Karpas-422 (cell line): ENCODE measurements at regions not wholly inside any gene's neighbourhood (a gene's known extent, or its start where the extent isn't known, plus 50 kb on each side); places are given as distances from the start of the nearest gene placed in this dataset.
"Not testable (repeated sequence)": the region's sequence is repeated elsewhere in the genome, so short reads cannot be mapped to it uniquely, and the experiment has no call there.

Experiments used
- DNase-seq: peaks from one replicate; pipeline ENCODE4 v3.0.0-alpha.2; 2015
- H2AFZ ChIP-seq: fragments of 200-600 bp; sonication (generic); 2 replicates; pipeline ENCODE4 v1.6.1; 2014; ENCODE audit warnings: antibody characterized with exemption, low read length, mixed read lengths
- H3K27ac ChIP-seq: fragments of 200-600 bp; sonication (generic); 2 replicates; pipeline ENCODE4 v1.5.1; 2014; ENCODE audit warnings: mild to moderate bottlenecking, low read length, moderate library complexity
- H3K27me3 ChIP-seq: fragments of 200-600 bp; sonication (generic); 2 replicates; pipeline ENCODE4 v1.6.1; 2014; ENCODE audit warnings: low read length, mixed read lengths
- H3K36me3 ChIP-seq: fragments of 200-600 bp; sonication (generic); 2 replicates; pipeline ENCODE4 v1.6.1; 2014; ENCODE audit warnings: low read length, mixed read lengths; ENCODE audit not compliant: insufficient read depth
- H3K4me1 ChIP-seq: fragments of 200-600 bp; sonication (generic); 2 replicates; pipeline ENCODE4 v1.6.1; 2014; ENCODE audit warnings: mild to moderate bottlenecking, low read length, mixed read lengths
- H3K4me2 ChIP-seq: fragments of 200-600 bp; sonication (generic); 2 replicates; pipeline ENCODE4 v1.6.1; 2014; ENCODE audit warnings: low read length, low read depth, mild to moderate bottlenecking; ENCODE audit not compliant: poor library complexity, severe bottlenecking
- H3K4me3 ChIP-seq: fragments of 200-600 bp; sonication (generic); 2 replicates; pipeline ENCODE4 v1.5.1; 2014; ENCODE audit warnings: mild to moderate bottlenecking, antibody characterized with exemption, low read length, mixed read lengths
- H3K79me2 ChIP-seq: fragments of 200-600 bp; sonication (generic); 2 replicates; pipeline ENCODE4 v1.6.1; 2014; ENCODE audit warnings: mild to moderate bottlenecking, low read length, mixed read lengths
- H3K9ac ChIP-seq: fragments of 200-600 bp; sonication (generic); 2 replicates; pipeline ENCODE4 v1.6.0; 2014; ENCODE audit warnings: low read length
- H3K9me2 ChIP-seq: fragments of 200-600 bp; sonication (generic), shearing (Covaris generic); replicated peaks from 2 replicates; pipeline ENCODE4 v1.6.0; 2014; ENCODE audit warnings: mild to moderate bottlenecking, low read length, moderate library complexity; ENCODE audit not compliant: insufficient read depth
- H3K9me3 ChIP-seq: fragments of 300-700, 200-600 bp; sonication (generic); 2 replicates; pipeline ENCODE4 v1.6.1; 2014; ENCODE audit warnings: low read length, mixed read lengths
- H4K20me1 ChIP-seq: fragments of 200-600 bp; sonication (generic); 2 replicates; pipeline ENCODE4 v1.6.1; 2014; ENCODE audit warnings: mild to moderate bottlenecking, antibody characterized with exemption, low read length, low read depth; ENCODE audit not compliant: insufficient read depth

DNA sequence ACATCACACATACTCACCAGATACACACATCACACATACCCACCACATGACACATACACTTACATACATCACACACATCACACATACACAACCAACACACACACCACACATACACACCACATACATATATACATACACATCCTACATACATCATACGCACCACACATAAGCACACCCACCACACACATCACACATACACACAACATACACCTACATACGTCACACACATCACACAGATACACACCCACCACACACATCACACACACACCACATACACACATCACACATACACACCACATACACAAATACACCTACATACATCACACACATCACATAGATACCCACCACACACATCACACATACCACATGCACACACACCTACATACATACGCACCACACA, 158.4 kb downstream of the NDUFA10 start:
- no peaks in the 10 kb centered on the region for H3K27me3 ChIP-seq
- no peaks in the 10 kb centered on the region for H3K79me2 ChIP-seq
- H3K4me2 ChIP-seq: no peak overlapping the region
- no peaks in the 10 kb centered on the region for H3K9me2 ChIP-seq
- DNase-seq: no peak
- H4K20me1 ChIP-seq: no peaks in the 10 kb centered on the region
- H3K36me3 ChIP-seq: no peaks in the 10 kb centered on the region
- no peak overlapping the region for H3K27ac ChIP-seq
- H3K9me3 ChIP-seq: peaks cover 29% of the 10 kb centered on the region
- no peak overlapping the region for H3K4me3 ChIP-seq
- H2AFZ ChIP-seq: no peak overlapping the region
- H3K9ac ChIP-seq: no peak overlapping the region
- no peaks in the 10 kb centered on the region for H3K4me1 ChIP-seq

DNA sequence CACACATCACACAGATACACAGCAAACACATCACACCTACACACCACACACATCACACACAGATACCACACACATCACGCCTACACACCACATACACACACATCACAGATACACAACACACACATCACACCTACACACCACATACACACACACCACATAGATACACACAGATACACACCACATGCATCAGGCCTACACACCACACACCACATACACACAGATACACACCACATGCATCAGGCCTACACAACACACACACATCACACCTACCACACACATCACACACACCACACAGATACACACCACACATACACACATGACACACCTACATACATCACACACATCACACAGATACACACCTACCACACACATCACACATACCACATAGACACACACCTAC, 158.8 kb downstream of the NDUFA10 start:
- peaks cover 29% of the 10 kb centered on the region for H3K9me3 ChIP-seq
- no peaks in the 10 kb centered on the region for H3K36me3 ChIP-seq
- H3K27me3 ChIP-seq: no peaks in the 10 kb centered on the region
- H3K27ac ChIP-seq: no peak overlapping the region
- no peaks in the 10 kb centered on the region for H3K79me2 ChIP-seq
- no peak overlapping the region for H3K4me2 ChIP-seq
- no peak for DNase-seq
- no peak overlapping the region for H3K9ac ChIP-seq
- no peak overlapping the region for H3K4me3 ChIP-seq
- H3K4me1 ChIP-seq: no peaks in the 10 kb centered on the region
- H2AFZ ChIP-seq: no peak overlapping the region
- H4K20me1 ChIP-seq: no peaks in the 10 kb centered on the region
- H3K9me2 ChIP-seq: no peaks in the 10 kb centered on the region

DNA sequence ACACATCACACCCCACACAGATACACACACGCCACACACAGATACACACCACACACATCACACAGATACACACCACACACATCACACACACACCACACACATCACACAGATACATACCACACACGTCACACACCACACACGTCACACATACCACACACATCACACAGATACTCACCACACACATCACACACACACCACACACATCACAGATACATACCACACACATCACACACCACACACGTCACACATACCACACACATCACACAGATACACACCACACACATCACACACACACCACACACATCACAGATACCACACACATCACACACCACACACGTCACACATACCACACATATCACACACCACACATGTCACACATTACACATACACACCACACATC, 159.3 kb downstream of the NDUFA10 start:
- H3K36me3 ChIP-seq, H3K4me1 ChIP-seq, DNase-seq, H3K27ac ChIP-seq, H4K20me1 ChIP-seq, H2AFZ ChIP-seq, H3K79me2 ChIP-seq, H3K9me2 ChIP-seq, H3K4me2 ChIP-seq, H3K9ac ChIP-seq, H3K27me3 ChIP-seq, H3K4me3 ChIP-seq: not testable (repeated sequence)
- peaks cover 29% of the 10 kb centered on the region for H3K9me3 ChIP-seq

DNA sequence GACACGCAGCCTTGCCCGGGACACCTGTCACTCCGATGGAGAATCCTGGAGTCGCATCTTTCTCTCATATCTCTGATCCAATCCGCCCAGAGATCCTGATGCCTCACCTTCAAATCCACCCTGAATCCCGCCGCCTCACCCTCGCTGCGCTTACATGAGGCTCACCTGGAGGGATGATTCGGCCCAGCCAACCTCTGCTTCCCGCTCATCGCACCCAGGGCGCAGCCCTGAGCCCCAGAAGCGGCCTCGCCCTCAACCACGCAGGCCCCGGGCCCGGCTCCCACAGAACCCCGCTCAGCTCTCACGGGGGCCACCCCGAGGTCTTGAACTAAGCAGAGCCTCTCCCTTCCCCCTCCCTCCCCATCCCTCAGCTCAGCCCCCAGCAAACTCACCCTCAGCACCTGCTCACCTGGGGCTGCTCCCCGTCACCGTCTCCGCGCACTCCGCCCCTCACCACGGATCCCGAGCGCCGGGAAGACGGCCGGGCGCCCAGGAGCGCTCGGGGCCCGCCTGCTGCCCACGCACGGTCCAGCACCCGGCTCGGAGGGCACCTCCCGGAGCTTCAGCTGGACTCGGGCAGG, 160.0 kb downstream of the NDUFA10 start:
- no peak for DNase-seq
- peaks cover 29% of the 10 kb centered on the region for H3K9me3 ChIP-seq
- no peaks in the 10 kb centered on the region for H4K20me1 ChIP-seq
- H3K9me2 ChIP-seq: no peaks in the 10 kb centered on the region
- no peak overlapping the region for H3K4me2 ChIP-seq
- no peak overlapping the region for H2AFZ ChIP-seq
- no peaks in the 10 kb centered on the region for H3K36me3 ChIP-seq
- no peaks in the 10 kb centered on the region for H3K27me3 ChIP-seq
- H3K4me1 ChIP-seq: no peaks in the 10 kb centered on the region
- no peak overlapping the region for H3K4me3 ChIP-seq
- H3K79me2 ChIP-seq: no peaks in the 10 kb centered on the region
- H3K9ac ChIP-seq: no peak overlapping the region
- no peak overlapping the region for H3K27ac ChIP-seq

DNA sequence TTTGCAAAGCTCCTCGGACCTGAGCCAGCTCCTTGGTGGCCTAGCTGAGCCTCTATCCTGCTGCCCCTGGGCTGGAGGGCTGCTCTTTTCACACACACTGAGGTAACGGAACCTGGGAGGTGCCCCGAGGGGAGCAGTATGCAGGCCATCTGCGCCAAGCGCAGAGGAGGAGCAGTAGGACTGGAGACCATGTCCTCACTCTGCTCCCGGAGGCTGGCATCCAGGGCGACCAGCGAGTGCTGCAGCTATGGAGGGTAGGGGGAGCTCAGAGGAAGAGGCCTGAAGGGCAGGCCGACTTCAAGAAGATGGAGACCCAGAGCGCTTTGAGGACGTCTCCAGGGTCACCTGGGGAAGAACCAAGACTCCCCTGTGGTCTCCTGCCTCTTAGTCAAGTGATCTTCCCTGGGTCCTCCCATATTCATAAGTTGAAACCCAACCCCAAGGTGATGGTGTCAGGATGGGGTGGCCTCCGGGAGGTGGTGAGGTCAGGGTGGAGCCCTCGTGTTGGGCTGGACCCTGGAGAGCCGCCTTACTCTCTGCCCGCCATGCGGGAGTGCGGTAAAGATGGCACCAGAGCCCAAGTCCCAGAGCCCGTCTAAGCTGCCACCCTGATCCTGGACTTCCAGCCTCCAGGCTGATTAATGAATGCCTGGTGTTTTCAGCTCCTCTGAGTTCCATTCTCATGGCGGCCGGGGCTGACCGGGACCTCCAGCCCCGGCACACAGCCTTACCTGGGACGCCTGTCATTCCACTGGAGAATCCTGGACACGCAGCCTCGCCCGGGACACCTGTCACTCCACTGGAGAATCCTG, 160.7 kb downstream of the NDUFA10 start:
- H3K4me2 ChIP-seq: no peak overlapping the region
- H3K79me2 ChIP-seq: no peaks in the 10 kb centered on the region
- no peak for DNase-seq
- no peak overlapping the region for H3K9ac ChIP-seq
- H3K4me3 ChIP-seq: no peak overlapping the region
- H4K20me1 ChIP-seq: no peaks in the 10 kb centered on the region
- no peaks in the 10 kb centered on the region for H3K36me3 ChIP-seq
- no peaks in the 10 kb centered on the region for H3K27me3 ChIP-seq
- no peak overlapping the region for H2AFZ ChIP-seq
- H3K27ac ChIP-seq: no peak overlapping the region
- no peaks in the 10 kb centered on the region for H3K4me1 ChIP-seq
- no peaks in the 10 kb centered on the region for H3K9me2 ChIP-seq
- peaks cover 29% of the 10 kb centered on the region for H3K9me3 ChIP-seq

DNA sequence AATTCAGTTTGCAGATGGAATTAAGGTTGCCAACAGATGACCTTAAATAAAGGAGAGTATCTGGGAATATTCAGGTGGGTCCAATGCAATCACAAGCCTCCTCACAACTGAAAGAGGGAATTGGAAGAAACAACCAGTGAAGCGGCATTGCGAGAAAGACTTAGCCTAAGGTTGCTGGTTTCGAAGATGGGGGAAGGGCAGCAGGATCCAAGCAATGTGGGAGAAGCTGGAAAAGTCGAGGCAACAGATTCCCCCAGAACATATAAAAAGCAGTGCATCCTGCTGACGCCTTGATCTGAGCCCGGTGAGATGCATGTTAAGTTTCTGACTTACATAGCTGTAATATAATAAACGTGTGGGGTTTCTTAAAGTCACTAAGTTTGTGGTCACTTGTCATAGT, 162.5 kb downstream of the NDUFA10 start:
- no peak for DNase-seq
- Histone ChIP-seq H3K4me2 (no peak overlapping the region), H3K4me3 (no peak overlapping the region), H3K27ac (no peak overlapping the region), H4K20me1 (no peaks in the 10 kb centered on the region), H3K4me1 (no peaks in the 10 kb centered on the region), H3K36me3 (no peaks in the 10 kb centered on the region), H3K27me3 (no peaks in the 10 kb centered on the region), H3K9ac (no peak overlapping the region), H3K9me2 (no peaks in the 10 kb centered on the region), H3K79me2 (no peaks in the 10 kb centered on the region), H3K9me3 (peaks cover 18% of the 10 kb centered on the region), H2AFZ (no peak overlapping the region)

DNA sequence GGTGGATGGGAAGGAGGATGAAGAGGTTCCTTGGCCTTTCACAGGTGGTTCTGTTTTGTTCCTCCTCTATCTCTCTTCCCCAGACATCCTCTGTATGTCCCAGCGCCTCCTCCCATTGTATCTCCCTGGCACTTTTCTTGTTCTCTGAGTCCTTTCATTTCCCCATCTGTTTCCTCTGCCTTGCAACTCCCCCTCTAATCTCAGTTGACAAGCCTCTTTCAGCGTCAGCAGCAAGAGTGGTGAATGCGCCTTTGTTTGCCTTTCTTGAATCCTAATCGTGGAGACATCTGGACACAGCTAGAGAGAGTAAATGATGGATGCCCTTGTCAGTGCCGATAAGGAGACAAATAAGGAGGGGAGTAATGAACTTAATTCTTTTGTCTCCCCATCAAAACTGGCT, 167.0 kb downstream of the NDUFA10 start:
- Histone ChIP-seq H3K4me1 (no peaks in the 10 kb centered on the region), H4K20me1 (no peaks in the 10 kb centered on the region), H3K9me3 (no peaks in the 10 kb centered on the region), H3K27ac (no peak overlapping the region), H3K36me3 (no peaks in the 10 kb centered on the region), H3K9ac (no peak overlapping the region), H3K4me3 (no peak overlapping the region), H3K27me3 (no peaks in the 10 kb centered on the region), H2AFZ (no peak overlapping the region), H3K79me2 (no peaks in the 10 kb centered on the region), H3K4me2 (no peak overlapping the region), H3K9me2 (no peaks in the 10 kb centered on the region)
- DNase-seq: no peak

DNA sequence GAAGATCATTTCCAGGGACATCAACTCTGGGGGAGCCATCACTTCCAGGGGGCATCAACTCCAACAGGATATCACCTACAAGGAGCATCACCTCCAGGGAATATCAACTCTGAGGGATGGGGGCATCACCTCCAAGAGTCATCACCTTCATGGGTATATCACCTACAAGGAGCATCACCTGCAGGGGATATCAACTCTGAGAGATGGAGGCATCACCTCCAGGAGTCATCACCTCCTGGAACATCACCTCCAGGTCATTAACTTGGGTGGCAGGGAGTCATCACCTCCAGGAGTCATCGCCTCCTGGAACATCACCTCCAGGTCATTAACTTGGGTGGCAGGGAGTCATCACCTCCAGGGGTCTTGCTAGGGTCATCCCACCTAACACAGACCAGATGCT, 167.6 kb downstream of the NDUFA10 start:
- no peaks in the 10 kb centered on the region for H3K9me2 ChIP-seq
- H3K9me3 ChIP-seq: no peaks in the 10 kb centered on the region
- no peaks in the 10 kb centered on the region for H3K79me2 ChIP-seq
- no peaks in the 10 kb centered on the region for H4K20me1 ChIP-seq
- H3K36me3 ChIP-seq: no peaks in the 10 kb centered on the region
- no peak overlapping the region for H3K27ac ChIP-seq
- H3K4me2 ChIP-seq: no peak overlapping the region
- H3K4me3 ChIP-seq: no peak overlapping the region
- H3K9ac ChIP-seq: no peak overlapping the region
- no peaks in the 10 kb centered on the region for H3K27me3 ChIP-seq
- H3K4me1 ChIP-seq: no peaks in the 10 kb centered on the region
- no peak for DNase-seq
- no peak overlapping the region for H2AFZ ChIP-seq
